HL-60 (cell line): ENCODE measurements at regions not wholly inside any gene's neighbourhood (a gene's known extent, or its start where the extent isn't known, plus 50 kb on each side); places are given as distances from the start of the nearest gene placed in this dataset.

Experiments used
- DNase-seq, 2 experiments: peaks; one replicate each; pipeline ENCODE4 v3.0.0-alpha.2; 2010 to 2020; ENCODE audit warnings: low read depth in 1 of 2, low spot score in 1 of 2
- H3K27ac ChIP-seq: fragments of 250-450 bp; sonication (Bioruptor Pico); replicated peaks from 2 replicates; pipeline ENCODE4 v1.5.1; 2020; ENCODE audit warnings: mild to moderate bottlenecking, moderate library complexity
- H3K27me3 ChIP-seq: fragments of 250-450 bp; sonication (Bioruptor Pico); 2 replicates; pipeline ENCODE4 v1.5.1; 2021; ENCODE audit warnings: mild to moderate bottlenecking, moderate library complexity; ENCODE audit not compliant: insufficient read depth, poor library complexity, severe bottlenecking
- H3K4me3 ChIP-seq: replicated peaks from 2 replicates; pipeline ENCODE4 v1.5.1; 2011; ENCODE audit warnings: mild to moderate bottlenecking, control low read depth, low read length; ENCODE audit not compliant: insufficient read depth
- GABPA ChIP-seq: IDR thresholded peaks from 2 replicates; pipeline ENCODE4 v1.6.1; 2012; ENCODE audit warnings: low read depth
- POLR2AphosphoS5 ChIP-seq: IDR thresholded peaks from 2 replicates; pipeline ENCODE4 v1.6.1; 2012; ENCODE audit warnings: low read depth
- SPI1 ChIP-seq: IDR thresholded peaks from 2 replicates; pipeline ENCODE4 v1.6.1; 2012; ENCODE audit warnings: low read depth, mild to moderate bottlenecking, borderline replicate concordance
- TF ChIP-seq, protein P1 (sequence below): IDR thresholded peaks from one replicate; pipeline ENCODE4 v1.5.1; 2011; ENCODE audit warnings: low read length, control low read depth, inconsistent platforms; ENCODE audit not compliant: insufficient read depth
- TF ChIP-seq, protein P2 (sequence below): IDR thresholded peaks from 2 replicates; pipeline ENCODE4 v1.6.1; 2012; ENCODE audit warnings: low read depth; ENCODE audit not compliant: insufficient replicate concordance

GRCh38 chr4:175325230-175325629 lies 407.1 kb downstream of the ADAM29 start:
- DNase-seq = no peak
- no peak overlapping the region for H3K27ac ChIP-seq
- TF ChIP-seq POLR2AphosphoS5 = no peak
- no peak overlapping the region for H3K4me3 ChIP-seq
- H3K27me3 ChIP-seq = no peaks in the 10 kb centered on the region

DNA sequence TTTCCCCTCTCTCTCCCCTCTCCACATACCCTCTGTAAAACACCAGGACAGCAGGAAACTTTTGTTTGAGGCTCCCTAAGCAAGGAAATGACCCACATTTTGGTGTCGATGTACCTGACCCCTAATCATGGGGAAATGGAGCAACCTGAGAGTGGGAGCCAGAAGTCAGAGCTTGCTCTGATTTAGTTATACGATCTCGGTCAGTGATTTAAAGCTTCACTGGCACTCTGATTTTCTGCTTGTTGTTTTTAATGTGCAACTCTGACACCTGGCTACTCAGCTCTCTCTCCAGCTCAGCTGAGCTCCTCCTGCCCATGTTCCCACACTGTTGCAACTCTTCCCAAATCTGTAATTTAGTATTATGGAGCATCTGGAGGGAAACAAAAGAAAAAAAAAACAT lies 408.6 kb downstream of the ADAM29 start:
- Histone ChIP-seq H3K4me3 (no peak overlapping the region), H3K27me3 (no peaks in the 10 kb centered on the region), H3K27ac (no peak overlapping the region)
- DNase-seq = no peak
- TF ChIP-seq, protein P1, sequence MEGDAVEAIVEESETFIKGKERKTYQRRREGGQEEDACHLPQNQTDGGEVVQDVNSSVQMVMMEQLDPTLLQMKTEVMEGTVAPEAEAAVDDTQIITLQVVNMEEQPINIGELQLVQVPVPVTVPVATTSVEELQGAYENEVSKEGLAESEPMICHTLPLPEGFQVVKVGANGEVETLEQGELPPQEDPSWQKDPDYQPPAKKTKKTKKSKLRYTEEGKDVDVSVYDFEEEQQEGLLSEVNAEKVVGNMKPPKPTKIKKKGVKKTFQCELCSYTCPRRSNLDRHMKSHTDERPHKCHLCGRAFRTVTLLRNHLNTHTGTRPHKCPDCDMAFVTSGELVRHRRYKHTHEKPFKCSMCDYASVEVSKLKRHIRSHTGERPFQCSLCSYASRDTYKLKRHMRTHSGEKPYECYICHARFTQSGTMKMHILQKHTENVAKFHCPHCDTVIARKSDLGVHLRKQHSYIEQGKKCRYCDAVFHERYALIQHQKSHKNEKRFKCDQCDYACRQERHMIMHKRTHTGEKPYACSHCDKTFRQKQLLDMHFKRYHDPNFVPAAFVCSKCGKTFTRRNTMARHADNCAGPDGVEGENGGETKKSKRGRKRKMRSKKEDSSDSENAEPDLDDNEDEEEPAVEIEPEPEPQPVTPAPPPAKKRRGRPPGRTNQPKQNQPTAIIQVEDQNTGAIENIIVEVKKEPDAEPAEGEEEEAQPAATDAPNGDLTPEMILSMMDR = no peak
- TF ChIP-seq SPI1 (no peak), GABPA (no peak), POLR2AphosphoS5 (no peak)

- DNase-seq = no peak
- no peaks in the 10 kb centered on the region for H3K27me3 ChIP-seq
- H3K27ac ChIP-seq = no peak overlapping the region
Measured at GRCh38 chr4:175330236-175330635, 412.1 kb downstream of the ADAM29 start.

GRCh38 chr4:175330652-175331051 lies 412.5 kb downstream of the ADAM29 start:
- TF ChIP-seq POLR2AphosphoS5 = no peak
- no peak for TF ChIP-seq SPI1
- TF ChIP-seq GABPA = no peak
- TF ChIP-seq, protein P2, sequence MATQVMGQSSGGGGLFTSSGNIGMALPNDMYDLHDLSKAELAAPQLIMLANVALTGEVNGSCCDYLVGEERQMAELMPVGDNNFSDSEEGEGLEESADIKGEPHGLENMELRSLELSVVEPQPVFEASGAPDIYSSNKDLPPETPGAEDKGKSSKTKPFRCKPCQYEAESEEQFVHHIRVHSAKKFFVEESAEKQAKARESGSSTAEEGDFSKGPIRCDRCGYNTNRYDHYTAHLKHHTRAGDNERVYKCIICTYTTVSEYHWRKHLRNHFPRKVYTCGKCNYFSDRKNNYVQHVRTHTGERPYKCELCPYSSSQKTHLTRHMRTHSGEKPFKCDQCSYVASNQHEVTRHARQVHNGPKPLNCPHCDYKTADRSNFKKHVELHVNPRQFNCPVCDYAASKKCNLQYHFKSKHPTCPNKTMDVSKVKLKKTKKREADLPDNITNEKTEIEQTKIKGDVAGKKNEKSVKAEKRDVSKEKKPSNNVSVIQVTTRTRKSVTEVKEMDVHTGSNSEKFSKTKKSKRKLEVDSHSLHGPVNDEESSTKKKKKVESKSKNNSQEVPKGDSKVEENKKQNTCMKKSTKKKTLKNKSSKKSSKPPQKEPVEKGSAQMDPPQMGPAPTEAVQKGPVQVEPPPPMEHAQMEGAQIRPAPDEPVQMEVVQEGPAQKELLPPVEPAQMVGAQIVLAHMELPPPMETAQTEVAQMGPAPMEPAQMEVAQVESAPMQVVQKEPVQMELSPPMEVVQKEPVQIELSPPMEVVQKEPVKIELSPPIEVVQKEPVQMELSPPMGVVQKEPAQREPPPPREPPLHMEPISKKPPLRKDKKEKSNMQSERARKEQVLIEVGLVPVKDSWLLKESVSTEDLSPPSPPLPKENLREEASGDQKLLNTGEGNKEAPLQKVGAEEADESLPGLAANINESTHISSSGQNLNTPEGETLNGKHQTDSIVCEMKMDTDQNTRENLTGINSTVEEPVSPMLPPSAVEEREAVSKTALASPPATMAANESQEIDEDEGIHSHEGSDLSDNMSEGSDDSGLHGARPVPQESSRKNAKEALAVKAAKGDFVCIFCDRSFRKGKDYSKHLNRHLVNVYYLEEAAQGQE = no peak
- TF ChIP-seq, protein P1 = no peak
- no peaks in the 10 kb centered on the region for H3K27me3 ChIP-seq
- no peak overlapping the region for H3K27ac ChIP-seq
- DNase-seq = no peak
- no peak overlapping the region for H3K4me3 ChIP-seq

More at GRCh38 chr4:175330236-175330635, 412.1 kb downstream of the ADAM29 start:
- TF ChIP-seq, protein P2 = no peak
- TF ChIP-seq GABPA (no peak), SPI1 (no peak), POLR2AphosphoS5 (no peak)
- TF ChIP-seq, protein P1 = no peak
- no peak overlapping the region for H3K4me3 ChIP-seq
